HG02870 (cell line): ENCODE measurements at regions not wholly inside any gene's neighbourhood (a gene's known extent, or its start where the extent isn't known, plus 50 kb on each side); places are given as distances from the start of the nearest gene placed in this dataset.
"Not testable (repeated sequence)": the region's sequence is repeated elsewhere in the genome, so short reads cannot be mapped to it uniquely, and the experiment has no call there.

Experiments
- ATAC-seq: cut with Tn5 transposase; IDR thresholded peaks from one replicate; pipeline ENCODE4 v1.9.1; 2021; ENCODE audit warnings: mild to moderate bottlenecking, moderate library complexity; ENCODE audit not compliant: unreplicated experiment

DNA sequence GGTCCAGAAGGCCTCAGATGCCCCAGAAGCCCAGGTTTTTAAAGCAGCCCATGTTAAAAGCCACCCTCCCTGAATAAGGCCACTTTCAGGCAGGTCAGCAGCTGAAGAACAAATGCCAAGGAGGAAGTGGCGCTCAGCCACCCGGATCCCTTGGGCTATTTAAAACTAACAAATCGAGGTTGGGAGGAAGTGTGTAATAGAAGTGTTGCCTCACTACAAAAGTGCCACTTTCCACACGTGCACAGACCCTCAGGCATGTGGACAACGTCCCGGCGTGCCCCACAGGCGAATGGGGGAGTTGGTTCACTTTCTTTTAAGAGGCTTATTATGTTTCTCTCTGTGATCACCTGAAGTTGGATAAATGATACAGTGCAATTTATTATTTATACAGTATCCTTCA lies 173.8 kb upstream of the SALL3 start:
- no peak for ATAC-seq

DNA sequence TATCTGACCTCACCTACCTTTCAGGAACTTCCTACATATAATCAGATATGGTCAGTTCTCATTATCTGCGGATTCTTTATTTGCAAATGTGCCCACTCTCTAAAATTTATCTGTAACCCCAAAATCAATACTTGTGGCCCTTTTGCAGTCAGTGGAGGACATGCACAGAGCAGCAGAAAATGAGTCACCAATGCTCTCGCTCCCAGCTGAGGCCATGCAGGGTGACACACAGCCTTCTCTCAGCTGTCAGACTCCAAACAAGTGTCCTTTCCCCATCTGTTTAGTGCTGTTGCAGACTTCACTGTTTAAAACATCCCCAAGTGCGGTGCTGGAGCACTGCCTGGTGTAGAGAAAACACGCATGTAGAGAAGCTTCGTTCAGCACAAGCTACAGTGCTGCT lies 171.9 kb upstream of the SALL3 start:
- ATAC-seq: no peak

DNA sequence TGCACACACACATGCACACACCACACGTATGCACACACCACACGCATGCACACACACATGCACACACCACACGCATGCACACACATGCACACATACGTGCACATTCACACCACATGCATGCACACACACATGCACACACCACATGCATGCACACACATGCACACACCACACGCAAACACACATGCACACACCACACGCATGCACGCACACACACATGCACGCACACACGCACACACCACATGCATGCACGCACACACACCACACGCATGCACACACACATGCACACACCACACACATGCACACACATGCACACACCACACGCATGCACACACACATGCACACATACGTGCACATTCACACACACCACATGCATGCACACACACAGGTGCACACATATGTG lies 169.8 kb upstream of the SALL3 start:
- no peak for ATAC-seq

DNA sequence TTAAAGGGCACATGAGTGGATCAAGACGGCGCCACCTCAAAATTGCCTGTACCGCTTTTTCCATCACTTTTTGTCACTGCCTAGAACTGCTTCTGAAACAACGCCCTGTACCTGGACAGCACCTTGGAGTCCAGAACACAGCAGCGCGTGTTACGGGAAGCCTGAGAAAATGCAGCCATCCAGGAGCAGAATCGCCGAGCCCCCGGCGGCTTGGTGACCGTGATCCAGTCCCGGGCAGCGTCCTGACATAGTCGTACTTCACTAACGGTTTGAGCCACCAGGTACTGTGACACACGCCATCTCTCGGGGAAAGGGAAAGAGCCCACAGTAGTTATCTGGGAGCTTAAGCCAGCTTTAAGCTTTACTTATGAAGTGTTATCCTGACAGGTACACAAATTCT lies 168.9 kb upstream of the SALL3 start:
- no peak for ATAC-seq

DNA sequence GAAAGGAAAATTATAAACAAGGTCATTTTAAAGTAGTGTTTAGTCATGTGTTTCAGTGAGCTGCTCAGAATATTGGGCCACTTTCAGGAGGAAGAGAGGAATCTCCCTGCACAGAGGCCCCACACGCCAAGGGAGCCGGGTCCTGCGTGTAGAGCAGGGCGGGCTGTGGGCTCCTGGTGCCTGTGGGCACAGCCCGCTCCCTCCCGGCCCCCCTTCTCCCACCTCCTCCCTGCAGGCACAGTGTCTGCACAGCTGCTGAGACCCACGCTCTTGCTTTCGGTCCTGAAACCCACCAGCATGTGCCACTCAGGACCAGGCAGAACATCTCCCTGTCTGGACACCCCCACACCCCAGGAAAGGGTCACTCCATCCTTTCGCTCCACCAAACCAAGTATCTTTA lies 167.6 kb upstream of the SALL3 start:
- ATAC-seq: no peak

DNA sequence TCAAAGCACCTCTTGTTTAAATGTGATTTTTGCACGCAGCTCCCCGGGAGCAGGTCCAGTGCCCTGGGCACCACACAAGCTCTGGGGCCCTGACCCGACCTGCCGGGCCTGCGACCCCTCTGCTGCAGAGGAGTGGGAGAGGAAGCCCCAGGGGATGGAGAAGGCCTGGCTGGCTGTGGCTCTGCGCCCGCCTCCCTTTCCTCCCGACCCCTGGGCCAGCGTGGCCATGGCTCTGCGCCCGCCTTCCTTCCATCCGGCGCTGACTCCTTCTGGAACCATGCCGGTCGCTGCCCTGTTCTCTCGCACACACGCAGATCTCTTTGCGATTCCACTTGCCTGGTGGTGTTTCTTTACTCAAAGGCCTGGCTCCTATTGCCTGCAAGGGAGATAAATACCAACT lies 166.5 kb upstream of the SALL3 start:
- ATAC-seq: no peak

DNA sequence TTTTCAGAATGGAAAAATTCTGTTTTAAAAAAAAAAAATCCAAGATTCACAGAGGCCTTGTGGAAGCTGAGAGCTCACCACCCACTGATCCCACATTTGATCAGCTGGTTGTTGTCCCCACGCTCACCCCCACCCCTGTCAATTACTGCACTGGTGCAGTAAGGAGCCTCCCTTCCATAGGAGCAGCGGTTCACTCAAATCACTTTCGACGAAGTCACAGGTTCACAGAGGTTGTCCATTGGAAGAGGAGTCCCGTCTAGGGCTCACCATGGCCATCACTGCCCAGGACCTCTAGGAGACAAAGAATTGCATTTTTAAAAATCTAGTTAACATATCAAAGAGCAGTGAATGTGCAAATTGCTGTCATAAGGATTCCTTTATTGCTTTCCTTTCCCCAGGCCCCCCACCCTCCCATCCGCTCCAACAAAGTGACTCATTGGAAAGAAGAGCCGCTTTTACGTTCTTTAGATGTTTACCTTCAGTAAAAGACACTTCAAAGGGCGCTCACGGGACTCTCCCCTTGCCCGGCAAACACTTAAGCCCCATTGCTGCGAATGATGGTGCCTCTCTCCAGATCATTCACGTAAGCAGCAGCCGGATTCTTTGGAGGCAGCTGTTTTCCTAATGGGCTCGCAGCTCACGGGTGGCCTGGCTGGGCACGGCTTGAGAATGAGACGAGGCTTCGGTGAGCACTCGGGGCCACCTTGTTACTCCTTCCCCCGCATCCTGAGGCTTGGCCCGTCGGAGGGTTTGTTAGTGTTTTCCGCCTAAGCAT lies 165.5 kb upstream of the SALL3 start:
- ATAC-seq: no peak

DNA sequence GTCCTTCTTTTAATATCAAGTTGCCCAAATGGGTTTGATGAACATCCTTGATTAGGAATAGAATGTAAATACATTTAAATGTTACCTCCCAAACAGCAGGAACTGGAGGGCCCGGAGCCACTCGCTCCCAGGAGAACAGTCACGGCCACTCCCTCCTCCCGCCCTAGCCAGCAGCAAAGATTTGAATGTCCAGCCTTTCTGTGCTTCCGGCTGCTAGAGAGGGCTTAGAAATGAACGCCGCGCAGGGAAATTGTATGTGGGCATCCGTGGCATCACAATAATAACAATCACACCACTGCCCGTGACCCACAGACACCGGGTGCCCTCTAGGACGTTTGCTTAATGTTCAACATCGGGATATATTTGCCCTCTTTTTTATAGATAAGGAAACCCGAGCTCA lies 164.9 kb upstream of the SALL3 start:
- no peak for ATAC-seq

DNA sequence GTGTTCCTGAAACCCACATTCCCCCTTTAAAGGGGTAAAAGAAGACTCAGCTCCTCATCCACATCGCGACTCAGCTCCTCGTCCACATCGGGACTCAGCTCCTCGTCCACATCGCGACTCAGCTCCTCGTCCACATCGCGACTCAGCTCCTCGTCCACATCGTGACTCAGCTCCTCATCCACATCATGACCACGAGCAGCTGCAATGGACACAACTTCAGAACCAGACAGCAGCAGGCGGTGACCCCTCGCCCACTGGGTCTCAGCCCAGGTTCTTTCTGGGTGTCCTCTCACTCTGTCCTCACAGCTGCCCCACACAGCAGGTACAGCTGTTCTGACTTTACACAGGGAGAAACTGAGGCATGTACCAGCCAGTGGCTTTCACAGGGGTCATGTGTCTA lies 163.5 kb upstream of the SALL3 start:
- ATAC-seq: no peak

DNA sequence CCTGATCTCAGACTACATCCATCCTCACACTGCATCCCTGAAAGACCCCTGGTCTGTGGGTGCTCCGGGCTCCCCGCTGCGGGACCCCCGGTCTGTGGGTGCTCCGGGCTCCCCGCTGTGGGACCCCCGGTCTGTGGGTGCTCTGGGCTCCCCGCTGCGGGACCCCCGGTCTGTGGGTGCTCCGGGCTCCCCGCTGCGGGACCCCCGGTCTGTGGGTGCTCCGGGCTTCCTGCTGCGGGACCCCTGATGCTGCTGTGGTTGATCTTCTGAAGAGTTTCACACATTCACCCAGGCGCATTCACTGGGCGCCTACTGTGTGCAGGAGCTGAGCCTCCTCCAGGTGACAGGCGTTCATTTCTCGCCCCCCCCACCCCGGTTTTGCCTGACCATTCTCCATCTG lies 162.7 kb upstream of the SALL3 start:
- ATAC-seq: no peak

DNA sequence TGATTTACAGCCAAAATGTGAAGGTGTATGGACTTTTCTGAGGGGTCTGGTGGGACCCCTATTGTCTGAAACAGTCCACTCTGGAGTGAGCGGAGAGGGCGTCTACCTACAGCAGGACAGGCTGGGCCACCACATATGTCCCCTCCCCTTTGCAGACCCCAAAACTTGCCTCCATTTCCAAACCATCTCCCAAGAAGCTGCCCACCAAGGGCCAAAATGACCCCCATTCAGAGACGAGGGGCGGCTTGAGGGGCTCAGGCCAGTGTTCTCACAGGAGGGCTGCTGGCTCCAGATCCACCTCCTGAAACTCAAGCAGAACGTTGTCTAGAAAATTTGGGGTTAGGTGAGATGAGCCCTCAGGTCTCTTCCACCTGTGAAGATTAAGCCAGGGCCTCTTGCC lies 161.1 kb upstream of the SALL3 start:
- no peak for ATAC-seq

DNA sequence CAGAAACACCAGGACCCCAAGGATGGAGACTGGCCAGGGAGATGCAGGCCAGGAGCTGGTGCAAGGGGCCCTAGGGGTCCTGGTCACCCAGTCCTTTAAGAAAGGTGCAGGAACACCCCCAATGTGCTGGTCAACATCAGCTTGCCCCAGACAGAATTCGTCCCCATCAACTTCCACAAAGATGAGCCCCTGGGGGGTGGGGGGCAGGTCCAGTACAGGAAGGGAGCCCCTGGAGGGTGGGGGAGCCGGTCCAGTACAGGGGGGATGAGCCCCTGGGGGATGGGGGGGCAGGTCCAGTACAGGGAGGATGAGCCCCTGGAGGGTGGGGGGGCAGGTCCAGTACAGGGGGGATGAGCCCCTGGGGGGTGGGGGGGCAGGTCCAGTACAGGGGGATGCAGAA lies 160.7 kb upstream of the SALL3 start:
- ATAC-seq: no peak

DNA sequence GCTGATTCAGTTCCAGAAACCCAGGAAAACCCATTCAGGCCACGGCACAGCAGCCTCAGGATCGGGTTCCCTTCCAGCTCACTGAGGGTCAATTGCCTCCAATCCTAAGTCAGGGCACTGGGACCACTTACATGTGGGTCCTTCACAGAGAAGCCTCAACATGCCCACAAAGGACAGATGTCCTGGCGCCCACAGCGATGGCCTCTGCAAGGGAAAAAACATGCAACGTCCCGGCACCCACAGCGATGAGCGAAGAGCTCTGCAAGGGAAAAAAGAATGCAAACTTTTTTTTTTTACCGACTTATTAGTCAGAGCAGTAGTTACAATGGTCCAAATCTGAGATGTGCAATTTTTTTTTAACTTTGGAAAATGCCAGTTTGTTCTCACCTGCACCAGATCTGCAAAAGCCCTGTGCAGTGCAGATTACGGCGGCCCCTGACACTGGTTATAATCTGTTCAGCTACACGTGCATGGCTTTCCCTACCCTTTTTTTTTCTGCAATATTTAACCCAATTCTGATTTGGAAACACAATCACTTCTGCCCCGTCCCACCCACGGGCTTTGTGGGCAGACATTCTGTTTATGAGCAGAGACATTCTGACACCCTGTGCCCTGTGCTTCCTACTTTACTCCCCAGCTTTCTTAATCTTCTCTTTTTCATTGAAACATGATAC lies 159.3 kb upstream of the SALL3 start:
- no peak for ATAC-seq

DNA sequence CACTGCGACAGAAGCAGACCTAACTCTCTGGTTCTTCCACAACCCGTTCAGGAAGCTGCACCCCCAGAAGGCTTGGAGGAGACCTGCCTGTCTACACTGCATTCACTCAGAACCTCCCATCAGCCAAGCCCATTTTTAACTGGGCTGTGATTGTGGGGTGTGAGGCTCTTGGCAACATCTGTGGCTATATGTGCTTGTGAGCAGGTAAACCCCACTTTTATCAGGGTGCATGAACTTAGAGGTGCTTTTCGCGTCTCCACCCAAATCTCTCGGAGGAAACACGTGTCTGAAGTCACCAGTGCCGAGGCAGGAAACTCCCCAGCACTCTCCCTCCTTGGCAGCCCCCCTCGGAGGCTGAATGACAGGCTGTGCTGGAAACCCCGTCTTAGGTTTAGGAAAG lies 158.2 kb upstream of the SALL3 start:
- no peak for ATAC-seq

DNA sequence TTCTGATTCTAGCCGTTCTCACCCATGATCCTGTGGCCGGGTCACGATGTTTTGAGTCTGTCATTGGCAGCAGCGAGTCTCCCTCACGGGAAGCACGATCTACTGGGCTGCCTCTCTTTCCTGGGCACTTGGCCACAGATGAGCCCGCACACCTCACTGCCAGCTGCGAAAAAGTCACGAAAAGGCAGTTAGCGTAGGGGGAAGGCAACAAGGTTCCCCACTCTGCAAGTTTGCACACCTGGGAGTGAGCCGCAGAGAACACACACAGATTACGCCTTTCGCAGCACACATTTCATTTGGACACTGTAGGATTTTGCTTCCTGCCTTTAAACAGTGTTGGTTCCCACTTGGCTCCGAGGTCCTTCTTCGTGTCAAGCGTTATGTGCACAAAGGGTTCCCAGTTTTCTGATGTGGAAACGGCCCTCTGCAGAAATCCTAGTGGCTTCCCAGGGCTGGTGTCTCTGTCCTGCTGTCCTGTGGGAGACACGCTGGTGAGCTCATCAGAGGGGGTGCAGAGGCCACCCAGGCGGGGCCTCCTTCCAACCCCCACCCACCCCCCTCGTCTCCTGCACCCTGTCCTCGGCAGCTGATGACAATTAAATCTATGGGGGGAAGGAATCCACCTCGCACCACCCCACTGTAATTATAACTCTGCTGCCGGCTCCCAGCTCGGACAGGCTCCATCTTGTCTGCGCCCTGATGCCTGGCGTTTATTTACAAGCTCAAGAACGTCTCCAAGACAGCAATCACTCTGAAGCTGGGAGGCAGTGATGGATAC lies 157.3 kb upstream of the SALL3 start:
- ATAC-seq: no peak

DNA sequence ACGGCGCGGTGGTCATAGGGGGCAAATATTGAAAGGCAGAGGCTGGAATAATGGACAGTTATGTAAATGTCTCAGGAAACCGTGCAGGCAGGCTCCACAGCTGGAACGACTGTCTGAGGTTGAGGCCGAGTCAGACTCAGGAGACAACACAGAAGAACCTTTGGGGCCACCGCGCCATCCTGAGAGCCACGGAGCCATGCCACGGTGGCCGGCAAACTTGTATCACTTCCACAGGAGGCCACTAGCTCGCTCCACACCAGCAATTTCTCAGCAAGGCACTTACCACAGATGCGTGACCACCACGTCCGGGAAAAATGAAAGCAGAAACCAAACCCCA lies 156.7 kb upstream of the SALL3 start:
- ATAC-seq: no peak

DNA sequence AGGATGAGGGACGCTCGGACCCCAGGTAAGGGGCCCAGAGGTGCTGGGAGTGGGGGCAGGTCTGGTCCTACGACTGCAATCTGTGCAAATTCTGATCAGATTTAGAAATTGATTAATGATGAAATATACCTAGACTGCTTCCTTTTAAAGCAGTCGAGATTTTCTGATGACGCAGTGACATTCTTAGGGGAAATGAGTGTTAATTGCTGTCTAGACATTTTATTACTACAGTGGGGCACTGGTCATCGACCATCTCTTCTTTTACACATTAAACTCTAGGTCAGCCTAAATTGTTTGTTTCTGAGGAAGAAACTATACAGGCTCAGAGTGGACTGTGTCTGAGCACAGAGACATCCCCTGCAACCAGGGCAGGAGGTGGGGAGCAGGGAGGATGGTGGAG lies 154.4 kb upstream of the SALL3 start:
- ATAC-seq: no peak

DNA sequence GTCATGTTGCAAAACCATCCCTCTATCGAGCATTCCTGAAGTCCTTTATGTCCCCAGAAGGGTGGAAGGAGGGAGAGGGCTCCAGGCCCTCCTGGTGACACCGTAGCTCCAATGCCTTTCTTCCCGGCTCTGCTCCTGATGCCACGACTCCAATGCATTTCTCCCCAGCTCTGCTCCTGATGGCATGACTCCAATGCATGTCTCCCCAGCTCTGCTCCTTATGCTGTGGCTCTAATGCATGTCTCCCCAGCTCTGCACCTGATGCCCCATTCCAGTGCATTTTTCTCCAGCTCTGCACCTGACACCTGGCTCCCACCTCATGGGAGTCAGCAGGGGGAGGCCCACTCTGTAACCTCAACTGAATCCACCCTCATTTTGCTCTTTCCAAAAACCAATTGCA lies 153.0 kb upstream of the SALL3 start:
- no peak for ATAC-seq

DNA sequence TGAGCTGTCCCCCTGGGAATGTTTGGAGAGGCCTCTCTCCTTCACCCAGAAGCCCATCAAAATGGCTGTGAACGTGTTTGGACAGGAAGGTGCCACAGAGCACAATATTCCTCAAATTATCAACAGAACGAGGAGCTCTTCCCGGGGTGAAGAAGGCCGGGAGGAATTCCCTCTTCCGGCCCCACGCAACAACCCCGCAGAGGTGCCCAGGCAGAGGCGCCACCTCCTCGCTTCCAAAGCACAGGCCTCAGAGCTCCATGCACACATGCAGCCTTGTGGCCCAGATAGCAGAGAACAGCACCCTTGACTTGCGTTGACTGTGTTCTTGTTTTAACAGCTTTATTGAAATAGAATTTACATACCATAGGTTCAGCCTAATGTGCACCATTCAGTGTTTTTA lies 152.5 kb upstream of the SALL3 start:
- no peak for ATAC-seq

DNA sequence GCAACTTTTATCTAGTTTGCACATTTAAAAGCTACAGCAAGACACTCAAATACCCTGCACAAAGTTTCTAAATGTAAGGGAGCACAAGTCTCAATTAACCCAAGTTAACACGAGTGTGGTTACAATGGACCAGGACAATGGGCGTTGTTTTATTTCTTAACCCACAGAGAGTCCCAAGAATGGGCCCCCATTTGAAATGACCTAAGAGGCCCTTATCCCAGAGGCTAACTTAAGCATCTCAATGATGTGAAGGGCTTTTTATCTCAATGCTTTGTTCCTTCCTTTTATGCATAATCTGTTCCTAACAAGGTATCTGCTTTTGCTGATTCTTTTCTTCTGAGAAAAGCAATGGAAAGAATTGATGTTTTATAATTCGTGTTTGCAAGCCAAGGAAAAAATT lies 151.5 kb upstream of the SALL3 start:
- no peak for ATAC-seq

DNA sequence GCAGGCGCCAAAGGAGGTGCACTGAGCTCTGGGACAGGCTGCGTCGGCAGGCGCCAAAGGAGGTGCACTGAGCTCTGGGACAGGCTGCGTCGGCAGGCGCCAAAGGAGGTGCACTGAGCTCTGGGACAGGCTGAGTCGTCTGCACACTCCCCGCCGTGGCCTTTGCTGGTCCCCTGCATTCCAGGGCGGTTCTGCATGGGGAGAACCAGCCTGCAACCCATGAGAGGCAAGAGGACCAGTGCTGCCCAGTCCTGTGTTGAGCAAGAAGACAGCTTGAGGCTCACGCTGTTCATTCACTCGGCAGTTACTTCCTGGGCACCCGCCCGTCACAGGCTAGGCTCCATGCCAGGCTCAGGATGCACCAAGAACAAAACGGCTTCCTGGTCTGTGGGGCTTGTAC lies 150.6 kb upstream of the SALL3 start:
- not testable (repeated sequence) for ATAC-seq

DNA sequence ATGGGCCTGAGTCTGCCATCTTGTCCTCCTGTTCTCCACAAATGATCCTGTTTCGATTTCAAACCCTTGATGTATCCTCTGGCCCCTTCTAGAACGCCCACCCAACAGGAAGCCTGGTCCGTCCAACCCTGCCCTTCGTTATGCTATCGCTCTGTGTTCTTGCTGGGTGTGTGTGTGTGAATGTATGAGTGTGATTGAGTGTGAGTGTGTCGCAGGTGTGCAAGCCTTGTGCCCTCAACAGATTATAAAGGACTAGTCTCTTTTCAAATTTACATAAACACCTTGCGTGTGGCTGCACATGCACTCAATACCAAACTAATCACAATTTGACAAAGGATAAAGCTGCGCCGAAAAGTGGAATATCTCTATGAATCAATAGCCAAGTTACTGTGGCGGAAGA lies 149.5 kb upstream of the SALL3 start:
- ATAC-seq: no peak
